Epithelial cell of prostate (primary cell): ENCODE measurements at regions not wholly inside any gene's neighbourhood (a gene's known extent, or its start where the extent isn't known, plus 50 kb on each side); places are given as distances from the start of the nearest gene placed in this dataset.
"Not testable (repeated sequence)": the region's sequence is repeated elsewhere in the genome, so short reads cannot be mapped to it uniquely, and the experiment has no call there.

Experiments
- DNase-seq: peaks from one replicate; pipeline ENCODE4 v3.0.0-alpha.2; 2011; ENCODE audit warnings: low read depth, low spot score
- H3K27ac ChIP-seq: fragments of 450-650 bp; 2 replicates; pipeline ENCODE4 v1.5.1; 2017; ENCODE audit warnings: mild to moderate bottlenecking

DNA sequence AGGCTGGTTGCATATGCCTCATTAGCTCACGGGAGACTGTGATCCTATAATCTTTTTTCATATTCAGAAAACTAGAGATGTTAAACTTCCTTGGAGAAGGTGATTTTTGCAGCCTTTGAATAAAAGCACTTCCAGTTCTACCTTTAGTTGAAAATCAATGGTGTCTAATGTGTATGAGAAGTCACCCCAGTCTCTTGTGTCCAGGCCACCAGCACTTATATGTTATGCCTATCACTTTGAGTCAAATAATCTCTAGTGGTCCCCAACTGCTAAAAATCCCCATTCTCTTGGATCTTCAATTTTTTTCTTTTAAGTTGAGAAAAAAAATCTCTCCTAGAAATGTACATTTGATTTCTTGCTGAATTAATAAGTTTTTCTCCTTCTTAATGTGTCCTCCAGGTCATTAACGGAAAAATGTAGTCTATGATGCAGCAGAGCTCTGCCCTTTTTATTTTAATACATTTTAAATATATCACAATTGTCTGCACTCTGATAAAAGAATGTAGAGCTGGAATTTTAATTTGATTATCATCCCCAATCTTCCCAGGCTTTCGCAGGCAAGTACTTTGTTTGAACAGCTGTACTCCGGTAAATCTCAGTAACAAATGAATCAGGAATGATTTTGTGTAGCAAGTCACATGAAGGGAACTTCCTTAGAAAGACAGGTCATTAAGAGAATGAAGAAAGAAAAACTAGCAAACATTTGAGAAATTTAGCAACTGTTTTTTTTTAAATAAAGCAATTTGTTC is 147.0 kb downstream of the SOX4 start:
- no peak for DNase-seq
- H3K27ac ChIP-seq, result peak overlapping the region; percentile 64

GRCh38 chr6:21741221-21742109 is 147.9 kb downstream of the SOX4 start:
- no peak for DNase-seq
- peak overlapping the region; percentile 64 for H3K27ac ChIP-seq

- peak overlapping the region; percentile 64 for H3K27ac ChIP-seq
- peak; percentile 80 for DNase-seq
Measured at GRCh38 chr6:21742238-21742660, 148.7 kb downstream of the SOX4 start.

DNA sequence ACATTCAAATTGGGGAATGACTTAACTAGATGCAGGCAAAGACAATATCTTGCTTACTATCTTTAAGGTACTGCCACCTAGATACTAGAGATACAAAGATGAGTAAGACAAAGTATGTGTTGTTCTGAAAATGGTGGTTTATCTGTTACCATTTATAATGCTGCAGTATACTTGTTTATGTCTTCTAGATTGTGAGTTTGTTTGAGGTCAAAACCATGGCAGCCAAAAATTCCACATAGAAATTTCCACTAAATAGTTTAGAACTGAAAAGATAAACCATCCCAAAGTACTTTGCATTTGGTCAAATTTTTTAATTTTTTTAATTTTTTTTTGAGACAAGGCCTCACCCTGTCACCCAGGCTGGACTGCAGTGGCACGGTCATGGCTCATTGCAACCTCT is 150.8 kb downstream of the SOX4 start:
- no peak for DNase-seq
- no peak overlapping the region for H3K27ac ChIP-seq

DNA sequence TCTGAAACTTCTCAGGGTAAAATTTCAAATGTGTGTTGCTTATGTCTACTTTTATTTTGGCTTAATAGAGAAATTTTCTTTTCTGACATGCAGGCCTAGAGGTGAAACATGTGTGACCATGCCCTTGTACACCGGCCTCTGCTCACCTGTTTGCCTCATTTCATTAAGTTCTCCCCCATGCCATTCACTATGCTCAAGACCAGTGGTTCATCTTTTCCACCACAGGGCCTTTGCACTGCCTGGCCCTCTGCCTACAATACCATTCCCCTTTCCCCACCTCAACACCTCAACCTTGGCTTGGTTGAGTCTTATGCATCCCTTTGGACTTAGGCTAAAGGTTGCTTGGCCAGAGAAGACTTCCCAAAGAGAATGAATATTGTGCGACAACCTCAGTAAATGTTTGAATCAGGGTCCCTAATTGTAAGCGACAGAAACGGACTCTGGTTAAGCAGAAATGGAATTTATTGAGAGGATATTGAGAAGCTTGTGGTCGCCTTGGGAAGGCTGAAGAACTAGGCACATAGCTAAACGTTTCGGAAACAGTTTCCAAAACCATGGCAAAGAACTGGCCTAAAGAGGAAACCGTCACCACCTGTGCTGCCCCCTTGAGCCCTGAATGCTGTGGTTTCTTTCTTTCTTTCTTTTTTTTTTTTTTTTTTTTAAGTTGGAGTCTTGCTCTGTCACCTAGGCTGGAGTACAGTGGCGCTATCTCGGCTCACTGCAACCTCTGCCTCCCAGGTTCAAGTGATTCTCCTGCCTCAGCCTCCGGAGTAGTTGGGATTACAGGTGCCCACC is 152.2 kb downstream of the SOX4 start:
- no peak overlapping the region for H3K27ac ChIP-seq
- no peak for DNase-seq

DNA sequence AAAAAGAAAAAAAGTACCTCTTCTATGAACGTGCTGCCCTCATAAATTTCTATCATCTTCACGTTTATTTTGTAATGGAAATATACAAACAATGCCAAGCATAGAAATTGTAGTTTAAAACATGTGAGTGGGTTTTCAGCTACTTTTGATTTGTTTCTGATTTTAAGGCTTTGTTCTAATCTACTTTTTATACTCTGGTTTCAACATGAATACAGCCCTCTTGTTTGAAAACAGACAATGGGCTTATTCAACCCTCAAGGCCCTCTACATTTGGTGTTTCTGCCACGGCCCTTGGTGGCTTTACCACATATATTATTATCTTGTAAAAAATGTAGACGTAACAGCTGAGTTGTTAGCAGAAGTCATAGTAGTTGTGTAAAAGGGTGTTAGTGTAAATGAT is 153.9 kb downstream of the SOX4 start:
- no peak overlapping the region for H3K27ac ChIP-seq
- DNase-seq, result no peak

- H3K27ac ChIP-seq, result no peak overlapping the region
- no peak for DNase-seq
Measured at GRCh38 chr6:21748343-21749056, 154.9 kb downstream of the SOX4 start.

- no peak for DNase-seq
- H3K27ac ChIP-seq, result no peak overlapping the region
Measured at GRCh38 chr6:21749754-21750153, 156.2 kb downstream of the SOX4 start.

DNA sequence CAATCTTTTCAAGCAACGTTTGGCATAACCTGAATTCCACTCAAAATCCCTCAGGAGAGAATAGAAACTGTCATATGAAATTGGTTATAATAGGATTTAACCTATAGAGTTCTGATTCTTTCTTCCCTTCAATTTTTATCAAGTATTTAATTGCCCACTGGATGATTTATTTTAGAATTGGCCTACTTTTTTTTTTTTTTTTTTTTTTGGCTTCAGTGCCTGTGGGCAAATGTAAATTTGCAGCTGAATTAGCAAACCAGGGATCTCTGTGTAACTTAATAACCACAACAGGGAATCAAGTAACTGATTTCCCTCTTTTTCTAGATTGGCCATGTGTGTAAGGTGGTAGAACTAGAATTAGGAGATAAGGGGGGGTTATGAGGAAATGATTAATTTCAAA is 157.0 kb downstream of the SOX4 start:
- no peak for DNase-seq
- H3K27ac ChIP-seq, result no peak overlapping the region

DNA sequence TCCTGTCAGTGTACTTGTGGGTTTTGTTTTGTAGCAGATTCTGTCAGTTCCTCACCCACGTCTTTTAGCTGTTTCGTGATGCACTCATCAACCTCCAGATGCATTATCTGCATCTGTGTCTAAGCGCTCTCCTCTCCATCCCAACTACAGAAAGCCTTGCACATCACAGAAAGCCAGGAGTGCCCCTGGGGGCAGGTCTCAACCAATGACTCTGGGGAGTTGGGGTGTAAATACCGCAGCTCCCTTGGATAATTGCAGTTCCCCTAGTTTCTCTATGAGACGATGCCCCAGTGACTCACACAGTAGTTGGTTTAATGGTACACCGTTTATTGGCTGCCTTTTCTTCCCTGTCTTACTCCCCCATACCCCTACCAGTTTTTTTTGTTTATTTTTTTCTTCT is 158.1 kb downstream of the SOX4 start:
- H3K27ac ChIP-seq, result no peak overlapping the region
- DNase-seq, result no peak

DNA sequence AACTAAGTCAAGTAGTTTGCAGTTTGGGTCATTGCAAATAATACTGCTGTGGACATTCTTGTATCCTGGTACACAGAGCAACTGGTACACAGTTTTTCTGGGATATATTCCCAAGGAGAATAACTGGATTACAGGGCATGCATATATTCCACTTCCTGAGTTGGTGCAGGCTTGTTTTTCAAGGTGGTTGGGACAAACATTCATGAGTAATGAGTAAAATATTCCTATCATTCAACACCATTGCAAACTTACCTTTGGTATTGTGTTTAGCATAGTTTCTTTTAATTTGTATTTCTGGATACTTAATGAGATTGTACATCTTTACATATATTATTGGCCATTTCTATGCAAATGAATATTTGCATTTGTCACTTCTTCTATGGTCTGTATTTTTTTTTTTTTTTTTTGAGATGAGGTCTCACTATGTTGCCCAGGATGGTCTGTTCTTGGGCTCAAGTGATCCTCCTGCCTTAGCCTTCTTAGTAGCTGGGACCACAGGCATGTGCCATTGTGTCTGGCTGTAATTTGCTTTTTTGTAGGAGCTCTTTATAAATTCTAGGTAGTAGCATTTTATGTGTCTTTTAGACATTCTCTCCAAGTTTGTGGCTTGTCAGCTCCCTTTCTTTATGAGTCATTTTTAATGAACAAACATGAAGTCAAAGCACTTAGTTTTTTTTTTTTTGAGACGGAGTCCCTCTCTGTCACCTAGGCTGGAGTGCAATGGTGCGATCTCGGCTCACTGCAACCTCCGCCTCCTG is 158.7 kb downstream of the SOX4 start:
- DNase-seq, result no peak
- peak overlapping the region; percentile 42 for H3K27ac ChIP-seq

DNA sequence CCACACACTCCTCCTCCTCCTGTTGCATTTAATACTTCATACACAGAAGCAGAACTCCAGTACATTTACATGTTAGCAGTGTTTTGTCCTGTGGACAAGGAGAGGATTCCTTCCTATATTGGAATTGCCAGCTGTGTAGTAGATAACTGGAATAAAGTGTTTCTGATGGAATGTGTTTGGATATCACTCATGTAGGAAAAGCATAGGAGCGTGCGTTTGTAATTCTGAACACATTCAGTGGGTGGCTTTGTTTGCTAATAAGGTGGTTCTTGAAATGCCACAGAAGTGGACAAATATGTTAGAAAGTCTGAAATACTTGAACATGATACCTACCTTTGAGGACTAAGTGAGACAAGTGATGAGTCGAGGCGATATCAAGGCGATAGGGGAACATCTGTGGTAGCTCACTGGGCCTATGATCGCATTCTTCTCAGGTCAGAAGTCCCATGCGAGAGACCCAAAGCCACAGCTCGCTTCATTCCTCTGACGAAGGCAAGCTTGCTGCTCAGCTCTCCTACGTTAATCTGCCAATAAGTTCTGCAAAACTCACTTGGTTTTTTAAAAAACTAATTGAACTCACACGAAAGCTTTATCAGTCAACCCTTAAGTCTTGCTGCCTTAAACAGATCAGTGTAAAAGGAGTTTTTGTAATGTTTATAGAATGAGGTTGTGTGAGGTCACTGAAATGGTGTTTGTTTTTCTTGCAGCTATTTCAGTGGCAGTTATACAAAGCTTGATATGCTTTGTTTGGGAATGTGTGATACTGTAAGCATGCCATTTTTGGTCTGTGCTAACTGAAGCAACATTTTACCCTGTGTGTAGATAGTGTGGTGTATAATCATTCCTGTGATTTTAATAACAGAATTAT is 159.9 kb downstream of the SOX4 start:
- H3K27ac ChIP-seq, result peak overlapping the region; percentile 7

DNA sequence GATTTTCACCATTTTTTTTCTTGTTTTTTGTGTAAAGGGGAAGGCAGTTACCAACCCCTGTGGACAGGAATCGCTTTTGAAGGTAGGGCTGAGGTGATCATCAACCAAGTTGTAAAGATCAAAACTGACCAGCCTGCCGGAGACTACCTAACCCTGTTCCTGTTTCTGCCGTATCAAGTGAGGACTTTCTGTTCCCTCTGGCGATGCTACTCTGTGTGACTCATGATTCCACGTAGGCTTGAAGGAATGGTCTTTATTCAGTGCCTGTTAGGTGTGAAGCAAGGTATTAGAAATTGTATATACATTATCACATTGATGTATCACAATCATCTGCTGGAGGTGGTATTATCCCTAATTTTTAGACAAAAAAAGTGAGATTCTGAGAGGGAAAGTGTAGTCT is 161.3 kb downstream of the SOX4 start:
- peak overlapping the region; percentile 47 for H3K27ac ChIP-seq
- DNase-seq, result peak; percentile 73

More for the DNA sequence above, 159.9 kb downstream of the SOX4 start:
- no peak for DNase-seq

DNA sequence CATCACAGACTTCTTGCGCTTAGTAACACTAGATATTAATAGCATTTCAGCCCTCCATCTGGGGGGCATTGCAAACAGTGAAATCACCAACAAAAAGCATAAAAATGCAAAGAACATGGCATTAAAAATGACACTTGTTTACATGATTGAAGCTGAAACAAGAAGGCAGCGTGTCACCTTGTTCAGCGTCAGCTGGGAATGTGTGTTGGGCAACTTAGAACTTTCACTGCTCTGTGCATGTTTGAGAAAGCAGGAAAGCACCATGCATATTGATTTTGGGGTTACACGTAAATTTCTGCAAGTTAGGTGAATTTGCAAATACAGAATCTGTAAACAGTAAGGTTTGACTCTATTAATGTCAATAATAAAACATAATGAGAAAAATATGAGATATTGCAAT is 162.9 kb downstream of the SOX4 start:
- no peak overlapping the region for H3K27ac ChIP-seq
- no peak for DNase-seq

GRCh38 chr6:21757392-21757791 is 163.8 kb downstream of the SOX4 start:
- H3K27ac ChIP-seq, DNase-seq: not testable (repeated sequence)

DNA sequence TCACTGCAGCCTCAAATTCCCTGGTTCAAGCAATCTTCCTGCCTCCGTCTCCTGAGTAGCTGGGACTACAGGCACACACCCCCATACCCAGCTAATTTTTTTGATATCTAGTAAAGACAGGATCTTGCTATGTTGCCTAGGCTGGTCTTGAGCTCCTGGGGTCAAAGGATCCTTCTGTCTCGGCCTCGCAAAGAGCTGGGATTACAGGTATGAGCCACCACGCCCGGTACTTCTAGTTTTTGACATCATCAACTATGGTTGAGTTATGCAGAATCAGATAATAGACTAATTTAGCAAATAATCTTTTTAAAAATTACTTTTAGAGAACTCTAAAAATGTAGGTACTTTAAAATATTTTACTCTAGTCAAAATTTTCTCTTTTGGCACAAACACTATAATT is 166.2 kb downstream of the SOX4 start:
- no peak overlapping the region for H3K27ac ChIP-seq
- DNase-seq, result no peak

DNA sequence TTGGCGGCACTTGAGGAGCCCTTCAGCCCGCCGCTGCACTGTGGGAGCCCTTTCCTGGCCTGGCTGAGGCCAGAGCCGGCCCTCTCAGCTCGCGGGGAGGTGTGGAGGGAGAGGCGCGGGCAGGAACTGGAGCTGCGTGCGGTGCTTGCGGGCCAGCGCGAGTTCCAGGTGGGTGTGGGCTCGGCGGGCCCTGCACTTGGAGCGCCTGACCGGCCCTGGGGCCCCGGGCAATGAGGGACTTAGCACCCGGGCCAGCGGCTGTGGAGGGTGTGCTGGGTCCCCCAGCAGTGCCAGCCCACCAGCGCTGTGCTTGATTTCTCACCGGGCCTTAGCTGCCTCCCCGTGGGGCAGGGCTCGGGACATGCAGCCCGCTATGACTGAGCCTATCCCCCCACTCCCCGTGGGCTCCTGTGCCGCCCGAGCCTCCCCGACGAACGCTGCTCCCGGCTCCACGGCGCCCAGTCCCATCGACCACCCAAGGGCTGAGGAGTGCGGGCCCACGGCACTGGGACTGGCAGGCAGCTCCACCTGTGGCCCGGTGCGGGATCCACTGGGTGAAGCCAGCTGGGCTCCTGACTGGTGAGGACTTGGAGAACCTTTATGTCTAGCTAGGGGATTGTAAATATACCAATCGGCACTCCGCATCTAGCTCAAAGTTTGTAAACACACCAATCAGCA is 167.6 kb downstream of the SOX4 start:
- not testable (repeated sequence) for DNase-seq

DNA sequence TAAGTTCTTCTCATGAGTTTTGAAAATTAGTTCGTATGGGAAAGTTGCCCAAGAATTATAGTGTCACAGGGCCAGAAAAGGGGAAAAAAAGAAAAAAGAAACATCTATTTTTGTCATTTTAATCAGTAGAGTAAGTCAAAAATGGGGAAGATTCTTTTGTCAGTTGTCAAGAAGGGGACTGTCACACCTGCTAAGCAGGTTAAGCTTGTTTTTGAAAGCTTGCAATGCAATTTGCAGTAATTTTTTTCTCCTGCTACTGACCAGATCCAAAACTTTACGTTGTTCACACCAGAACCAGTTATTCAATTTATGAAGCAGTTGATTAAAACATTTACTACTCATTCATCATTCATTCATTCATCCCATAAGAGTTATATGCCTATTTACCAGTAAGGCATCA is 171.4 kb downstream of the SOX4 start:
- DNase-seq, result no peak
- H3K27ac ChIP-seq, result no peak overlapping the region

More for the DNA sequence above, 167.6 kb downstream of the SOX4 start:
- H3K27ac ChIP-seq, result not testable (repeated sequence)
